ENCODE measurements at regions not wholly inside any gene's neighbourhood (a gene's known extent, or its start where the extent isn't known, plus 50 kb on each side); places are given as distances from the start of the nearest gene placed in this dataset.

DNA sequence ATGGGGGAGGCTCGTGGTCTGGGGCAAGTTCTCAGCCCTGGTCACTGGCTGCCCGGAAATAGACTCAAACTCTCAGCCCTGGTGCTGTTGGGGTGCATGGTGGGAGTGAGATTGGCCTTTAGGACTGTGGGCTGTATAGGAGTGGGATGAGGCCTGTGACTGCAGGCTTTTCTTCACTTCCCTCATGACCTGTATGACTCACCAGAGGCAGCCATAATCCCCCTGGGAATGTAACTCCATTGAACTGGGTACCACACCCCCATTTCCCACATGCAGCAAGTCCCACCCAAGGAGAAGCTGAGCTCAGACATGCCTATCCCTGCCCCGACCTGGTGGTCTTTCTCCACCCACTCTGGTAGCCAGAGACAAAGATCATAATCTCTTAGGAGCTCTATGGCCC lies 177.7 kb upstream of the OSR1 start:
- TF ChIP-seq, protein P1, sequence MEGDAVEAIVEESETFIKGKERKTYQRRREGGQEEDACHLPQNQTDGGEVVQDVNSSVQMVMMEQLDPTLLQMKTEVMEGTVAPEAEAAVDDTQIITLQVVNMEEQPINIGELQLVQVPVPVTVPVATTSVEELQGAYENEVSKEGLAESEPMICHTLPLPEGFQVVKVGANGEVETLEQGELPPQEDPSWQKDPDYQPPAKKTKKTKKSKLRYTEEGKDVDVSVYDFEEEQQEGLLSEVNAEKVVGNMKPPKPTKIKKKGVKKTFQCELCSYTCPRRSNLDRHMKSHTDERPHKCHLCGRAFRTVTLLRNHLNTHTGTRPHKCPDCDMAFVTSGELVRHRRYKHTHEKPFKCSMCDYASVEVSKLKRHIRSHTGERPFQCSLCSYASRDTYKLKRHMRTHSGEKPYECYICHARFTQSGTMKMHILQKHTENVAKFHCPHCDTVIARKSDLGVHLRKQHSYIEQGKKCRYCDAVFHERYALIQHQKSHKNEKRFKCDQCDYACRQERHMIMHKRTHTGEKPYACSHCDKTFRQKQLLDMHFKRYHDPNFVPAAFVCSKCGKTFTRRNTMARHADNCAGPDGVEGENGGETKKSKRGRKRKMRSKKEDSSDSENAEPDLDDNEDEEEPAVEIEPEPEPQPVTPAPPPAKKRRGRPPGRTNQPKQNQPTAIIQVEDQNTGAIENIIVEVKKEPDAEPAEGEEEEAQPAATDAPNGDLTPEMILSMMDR (IDR thresholded peaks at IDR 0.05; ENCODE audit: borderline replicate concordance, insufficient read depth, low read depth, low read length), result no peak
- H3K4me3 ChIP-seq (ENCODE audit: low read depth, low read length), result no peak overlapping the region

DNA sequence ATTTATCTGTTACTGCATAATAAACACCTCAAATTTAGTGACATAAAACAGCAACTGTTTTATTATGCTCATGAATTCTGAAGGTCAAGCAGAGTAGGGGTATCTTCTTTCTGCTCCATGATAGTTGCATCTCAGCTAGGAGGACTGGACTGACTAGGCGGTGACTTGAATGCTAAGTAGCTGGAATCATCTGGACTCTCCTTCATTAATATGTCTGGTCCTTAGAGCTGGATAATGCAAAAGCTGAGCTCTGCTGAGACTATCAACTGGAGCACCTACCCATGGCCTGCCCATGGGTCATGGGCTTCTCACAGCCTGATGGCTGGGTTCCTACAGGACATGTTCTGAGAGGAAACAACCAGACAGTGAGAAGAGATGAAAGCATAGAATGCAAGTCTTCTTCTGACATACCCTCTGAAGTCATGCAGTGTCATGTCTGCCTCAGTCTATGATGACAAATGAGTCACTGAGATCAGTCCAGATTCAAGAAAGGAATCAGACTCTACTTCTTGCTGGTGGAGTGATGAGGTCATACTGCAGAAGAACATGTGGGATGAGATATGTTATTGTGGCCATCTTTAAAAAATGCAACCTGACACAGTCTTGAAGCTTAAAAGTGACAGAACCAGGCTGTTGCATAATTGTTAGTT lies 174.2 kb upstream of the OSR1 start:
- H3K4me3 ChIP-seq (ENCODE audit: low read depth, low read length), result no peak overlapping the region
- TF ChIP-seq, protein P1 (IDR thresholded peaks at IDR 0.05; ENCODE audit: borderline replicate concordance, insufficient read depth, low read depth, low read length), result no peak

DNA sequence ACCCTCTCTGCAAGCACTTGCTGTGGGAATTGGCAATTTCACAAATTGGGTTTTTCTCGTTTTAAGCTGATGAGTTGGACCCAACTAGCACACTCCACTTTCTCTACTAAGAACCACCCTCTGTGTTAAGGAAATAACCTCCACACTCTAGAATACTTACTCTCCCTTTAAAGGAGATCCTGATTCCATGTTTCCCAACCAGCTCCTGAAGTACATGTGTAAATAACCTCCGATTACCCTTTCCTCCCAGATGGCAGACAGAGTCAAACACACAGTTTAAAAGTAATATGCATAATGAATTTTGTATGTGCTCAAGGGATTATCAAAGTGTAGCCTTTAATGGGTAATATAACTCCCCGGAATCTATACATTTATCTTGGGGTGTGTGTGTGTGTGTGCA lies 171.3 kb upstream of the OSR1 start:
- no peak overlapping the region for H3K4me3 ChIP-seq (ENCODE audit: low read depth, low read length)
- TF ChIP-seq, protein P1 (IDR thresholded peaks at IDR 0.05; ENCODE audit: borderline replicate concordance, insufficient read depth, low read depth, low read length), result no peak

DNA sequence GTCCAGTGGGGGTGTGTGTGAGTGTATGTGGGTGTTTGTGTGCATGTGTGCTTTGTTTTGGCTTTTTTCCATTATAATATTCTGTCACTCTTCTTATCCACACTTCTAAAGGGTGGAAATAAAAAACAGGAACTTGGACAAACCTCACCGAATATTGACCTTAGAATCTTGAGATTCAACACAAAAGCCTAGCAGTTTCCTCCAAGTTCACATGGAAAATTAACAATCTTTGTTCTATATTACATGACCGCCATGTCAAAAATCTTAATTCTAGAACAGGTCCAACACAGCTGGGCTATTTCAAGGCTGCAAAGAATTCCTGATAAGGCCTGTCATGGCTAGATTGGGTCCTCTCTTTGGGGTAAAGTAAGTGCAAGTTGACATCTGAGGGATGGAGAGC lies 169.3 kb upstream of the OSR1 start:
- TF ChIP-seq, protein P1 (IDR thresholded peaks at IDR 0.05; ENCODE audit: borderline replicate concordance, insufficient read depth, low read depth, low read length), result no peak
- no peak overlapping the region for H3K4me3 ChIP-seq (ENCODE audit: low read depth, low read length)

DNA sequence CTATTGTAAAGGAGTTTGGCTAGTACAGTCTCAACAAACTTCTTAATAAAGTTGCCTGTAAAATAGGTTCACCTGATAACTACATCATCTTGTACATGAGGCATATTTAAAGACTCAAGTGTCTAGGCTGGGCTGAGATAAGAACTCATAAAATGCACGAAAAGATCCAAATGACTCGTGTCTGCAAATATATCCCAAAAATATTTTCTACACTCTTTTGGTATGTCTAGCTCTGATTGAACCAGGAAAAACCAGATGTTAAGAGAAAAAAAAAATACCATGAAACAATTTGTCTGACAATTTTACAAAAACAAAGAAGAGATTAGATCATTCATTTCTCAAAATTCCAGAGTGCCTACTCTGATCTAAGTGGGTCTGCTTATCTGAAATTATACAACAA lies 166.9 kb upstream of the OSR1 start:
- no peak overlapping the region for H3K4me3 ChIP-seq (ENCODE audit: low read depth, low read length)
- TF ChIP-seq, protein P1 (IDR thresholded peaks at IDR 0.05; ENCODE audit: borderline replicate concordance, insufficient read depth, low read depth, low read length), result no peak

DNA sequence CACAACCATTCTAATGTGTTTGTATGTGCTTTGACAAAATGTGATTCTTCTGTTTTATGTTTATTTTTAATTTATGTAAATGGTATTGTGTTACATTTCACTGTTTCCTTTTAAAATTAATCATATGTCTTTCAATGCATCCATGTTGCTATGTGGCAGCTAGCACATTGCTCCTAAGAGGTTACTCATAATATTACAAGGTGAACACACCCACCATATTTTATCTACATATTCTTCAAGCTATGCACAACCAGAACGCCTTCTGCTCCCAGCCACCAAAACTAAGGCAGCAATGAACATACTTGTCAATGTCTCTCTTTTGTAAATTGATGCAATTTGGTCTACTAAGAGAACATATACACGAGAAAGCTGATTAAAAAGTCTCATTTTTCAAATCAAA lies 160.6 kb upstream of the OSR1 start:
- no peak overlapping the region for H3K4me3 ChIP-seq (ENCODE audit: low read depth, low read length)
- TF ChIP-seq, protein P1 (IDR thresholded peaks at IDR 0.05; ENCODE audit: borderline replicate concordance, insufficient read depth, low read depth, low read length), result no peak

DNA sequence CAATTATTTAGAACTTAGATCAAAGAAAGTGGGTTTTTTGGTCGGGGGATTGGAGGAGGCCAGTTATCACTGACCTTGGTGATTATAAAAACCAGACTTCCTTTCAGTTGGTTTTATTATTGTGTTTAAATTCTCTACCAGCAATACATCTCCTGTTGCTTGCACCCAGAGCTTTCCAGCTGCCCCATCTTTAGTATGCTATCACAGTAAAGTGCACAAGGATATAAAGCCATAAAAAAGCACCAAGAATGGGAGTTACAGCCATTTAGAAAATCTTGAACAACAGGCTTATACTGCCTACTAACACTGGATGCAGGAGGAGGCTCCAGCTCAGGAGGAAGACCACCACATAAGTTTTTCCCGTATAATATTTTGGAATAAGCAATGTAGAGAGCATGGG lies 148.7 kb upstream of the OSR1 start:
- TF ChIP-seq, protein P1 (IDR thresholded peaks at IDR 0.05; ENCODE audit: borderline replicate concordance, insufficient read depth, low read depth, low read length), result no peak
- no peak overlapping the region for H3K4me3 ChIP-seq (ENCODE audit: low read depth, low read length)
